ENCODE measurements at regions not wholly inside any gene's neighbourhood (a gene's known extent, or its start where the extent isn't known, plus 50 kb on each side); places are given as distances from the start of the nearest gene placed in this dataset.

- no peak for DNase-seq (ENCODE audit: low spot score)
These were observed 501.5 kb downstream of the DMAC1 start for GRCh38 chr9:7298123-7298522.

DNA sequence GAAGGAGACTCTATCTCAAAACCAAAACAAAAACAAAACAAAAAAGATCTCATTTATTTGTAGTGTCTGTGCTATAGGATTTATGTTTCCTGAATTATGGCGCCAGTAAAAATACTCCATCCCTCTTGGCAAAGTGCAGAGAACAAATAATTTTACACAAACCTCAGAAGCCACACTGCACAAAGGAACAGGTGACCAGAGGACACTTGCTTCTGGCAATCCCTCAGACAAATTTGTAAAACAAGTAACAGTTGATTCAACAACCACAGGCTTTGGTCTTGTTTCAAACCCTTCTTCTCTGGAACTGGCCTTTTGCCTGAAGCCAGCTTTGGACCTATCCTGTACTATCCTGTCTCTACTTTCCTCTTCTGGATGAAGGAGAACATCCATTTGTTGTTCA lies 502.1 kb downstream of the DMAC1 start:
- DNase-seq (ENCODE audit: low spot score): no peak

- DNase-seq (ENCODE audit: low spot score): no peak
These were observed 506.5 kb downstream of the DMAC1 start for GRCh38 chr9:7293091-7293490.

GRCh38 chr9:7289773-7290172 lies 509.8 kb downstream of the DMAC1 start:
- no peak for DNase-seq (ENCODE audit: low spot score)

- no peak for DNase-seq (ENCODE audit: low spot score)
These were observed 511.6 kb downstream of the DMAC1 start for GRCh38 chr9:7287986-7288385.

DNA sequence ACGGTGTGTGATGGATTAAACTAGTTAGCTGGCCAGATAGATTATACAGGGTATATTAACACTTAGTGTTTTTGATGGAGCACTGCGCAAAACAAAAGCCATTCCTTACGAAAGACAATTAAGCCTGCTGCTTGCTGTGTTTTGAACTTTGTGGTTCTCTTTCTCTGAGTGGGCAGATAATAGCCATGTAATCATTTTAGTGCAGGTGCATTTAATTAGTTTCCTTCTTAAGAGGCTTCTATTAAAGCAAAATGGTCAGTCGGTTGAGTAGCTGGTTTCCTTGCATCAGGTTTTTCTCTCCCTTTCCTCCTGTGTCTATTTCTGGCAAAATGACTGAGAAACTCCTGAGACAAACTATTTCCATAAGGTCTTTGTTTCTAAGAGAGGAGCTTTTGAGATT lies 512.5 kb downstream of the DMAC1 start:
- no peak for DNase-seq (ENCODE audit: low spot score)

- DNase-seq (ENCODE audit: low spot score): no peak
These were observed 513.5 kb downstream of the DMAC1 start for GRCh38 chr9:7286101-7286500.

DNA sequence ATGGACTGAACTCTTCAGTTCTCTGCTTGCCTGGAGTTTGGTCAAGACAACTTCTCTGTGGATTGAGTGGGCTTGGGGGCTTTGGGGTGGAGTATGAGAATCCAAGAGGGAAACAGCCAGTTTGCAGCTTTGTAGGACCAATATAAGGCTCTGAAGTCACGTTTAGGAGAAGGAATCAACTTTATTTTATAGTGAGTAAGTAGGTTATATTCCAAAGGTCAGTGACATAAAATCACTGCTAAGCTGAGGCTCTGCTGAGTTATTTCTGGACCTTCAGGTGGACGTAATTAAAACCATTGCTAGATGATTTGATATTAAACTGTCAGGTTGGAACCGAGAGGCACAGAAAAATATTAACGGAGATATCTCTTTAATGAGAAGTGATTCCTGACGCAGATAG lies 514.4 kb downstream of the DMAC1 start:
- DNase-seq (ENCODE audit: low spot score): no peak

DNA sequence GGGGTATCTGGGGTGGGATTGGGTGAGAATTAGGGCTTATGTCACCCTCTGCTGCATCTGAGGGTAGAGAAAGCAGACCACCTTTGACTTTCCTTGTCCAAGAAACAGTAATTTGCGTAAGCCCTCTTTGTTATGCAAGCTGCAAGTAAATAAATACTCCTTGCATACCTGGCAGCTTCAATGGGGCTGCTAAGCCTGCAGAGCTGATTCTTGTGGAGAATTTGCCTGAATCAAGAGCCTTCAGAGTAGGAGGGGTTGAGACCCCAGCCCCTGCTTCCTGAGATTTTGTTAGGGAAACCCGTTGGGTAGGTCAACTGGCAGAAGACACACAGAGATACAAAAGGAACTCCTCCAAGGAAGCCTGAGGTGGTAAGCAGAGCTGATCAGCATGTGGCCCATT lies 515.1 kb downstream of the DMAC1 start:
- no peak for DNase-seq (ENCODE audit: low spot score)

- no peak for DNase-seq (ENCODE audit: low spot score)
These were observed 515.5 kb downstream of the DMAC1 start for GRCh38 chr9:7284117-7284516.

- no peak for DNase-seq (ENCODE audit: low spot score)
These were observed 515.8 kb downstream of the KDM4C start for GRCh38 chr9:7273575-7273974.

DNA sequence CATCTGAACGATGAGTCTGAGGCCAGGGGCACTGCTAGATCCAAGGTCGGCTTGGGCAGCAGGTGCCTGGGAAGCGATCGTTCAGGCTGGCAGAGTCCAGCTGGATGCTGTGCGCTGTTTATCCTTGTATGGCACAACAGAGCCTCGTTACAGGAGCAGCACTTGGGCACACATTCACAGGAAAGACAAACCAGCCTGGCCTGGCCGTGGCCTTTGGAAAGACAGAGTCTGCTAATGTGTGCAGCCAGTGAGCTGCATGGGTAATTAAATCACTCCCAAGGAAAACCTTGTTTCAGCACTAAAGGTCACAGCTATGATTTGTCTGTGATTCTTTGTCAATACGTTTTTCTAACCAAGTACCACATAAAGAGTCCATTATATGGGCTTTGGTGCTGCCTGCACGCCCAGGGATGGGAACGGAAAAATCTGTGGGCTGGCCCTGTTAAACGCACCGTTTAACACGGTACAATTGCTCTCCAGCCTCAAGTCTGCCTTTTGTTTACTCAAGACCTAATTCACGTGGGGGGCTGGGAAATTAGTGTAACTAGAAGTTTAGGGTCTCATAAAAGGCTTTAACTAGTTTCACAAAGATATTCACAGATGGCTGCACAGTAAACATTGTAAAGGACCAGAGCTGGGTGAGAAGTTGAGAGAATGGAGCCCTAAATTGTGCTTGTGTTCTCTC lies 509.3 kb downstream of the KDM4C start:
- DNase-seq (ENCODE audit: low spot score): peak; percentile 4

DNA sequence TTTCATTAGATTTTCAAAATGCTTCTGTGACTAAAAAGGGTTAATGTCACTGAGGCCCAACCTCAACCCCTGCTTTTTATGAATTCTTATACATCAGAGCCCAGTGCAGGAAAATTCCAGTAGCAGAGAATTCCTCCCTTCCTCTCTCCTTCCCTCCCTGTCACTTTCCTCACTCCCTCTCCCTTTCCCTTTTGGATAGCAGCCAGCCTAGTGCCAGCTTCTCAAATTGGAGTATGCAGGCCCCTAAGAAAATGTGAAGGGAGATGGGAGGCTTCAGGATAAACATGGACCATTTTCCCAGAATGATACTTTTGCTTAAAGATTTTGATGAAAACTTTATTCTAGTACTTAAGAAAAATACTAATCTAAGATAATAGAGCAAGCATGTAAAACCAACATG lies 507.4 kb downstream of the KDM4C start:
- no peak for DNase-seq (ENCODE audit: low spot score)

GRCh38 chr9:7259544-7260241 lies 501.9 kb downstream of the KDM4C start:
- no peak for DNase-seq (ENCODE audit: low spot score)

GRCh38 chr9:7258688-7259396 lies 501.1 kb downstream of the KDM4C start:
- DNase-seq (ENCODE audit: low spot score): no peak

DNA sequence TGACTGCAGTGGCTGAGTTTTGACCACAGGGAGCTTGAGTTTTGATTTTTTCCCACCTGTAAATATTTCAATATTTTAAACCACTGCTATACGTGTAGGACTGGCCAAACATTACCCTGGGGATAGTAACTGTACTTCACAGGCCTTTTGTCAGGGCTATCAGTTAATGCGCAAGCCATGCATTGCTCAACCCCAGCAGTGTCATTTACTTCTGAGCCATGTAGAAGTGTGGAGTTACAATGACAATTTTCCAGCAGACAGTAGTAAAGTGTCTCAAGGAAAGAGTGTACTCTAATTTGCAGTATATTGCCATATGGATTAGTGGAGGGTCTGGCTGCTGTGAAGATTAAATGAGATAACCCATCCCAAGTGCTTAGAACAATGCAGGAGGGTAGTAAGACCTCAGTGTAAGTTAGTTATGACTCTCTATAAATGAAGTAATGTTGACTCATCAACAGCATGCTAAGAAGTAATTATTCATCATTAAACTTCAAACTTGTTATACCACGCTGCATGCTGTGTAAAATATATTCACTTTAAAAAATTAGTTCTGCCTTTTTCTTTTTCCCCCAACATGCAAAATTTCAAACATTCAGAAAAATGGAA lies 489.2 kb downstream of the KDM4C start:
- DNase-seq (ENCODE audit: low spot score): peak; percentile 39

DNA sequence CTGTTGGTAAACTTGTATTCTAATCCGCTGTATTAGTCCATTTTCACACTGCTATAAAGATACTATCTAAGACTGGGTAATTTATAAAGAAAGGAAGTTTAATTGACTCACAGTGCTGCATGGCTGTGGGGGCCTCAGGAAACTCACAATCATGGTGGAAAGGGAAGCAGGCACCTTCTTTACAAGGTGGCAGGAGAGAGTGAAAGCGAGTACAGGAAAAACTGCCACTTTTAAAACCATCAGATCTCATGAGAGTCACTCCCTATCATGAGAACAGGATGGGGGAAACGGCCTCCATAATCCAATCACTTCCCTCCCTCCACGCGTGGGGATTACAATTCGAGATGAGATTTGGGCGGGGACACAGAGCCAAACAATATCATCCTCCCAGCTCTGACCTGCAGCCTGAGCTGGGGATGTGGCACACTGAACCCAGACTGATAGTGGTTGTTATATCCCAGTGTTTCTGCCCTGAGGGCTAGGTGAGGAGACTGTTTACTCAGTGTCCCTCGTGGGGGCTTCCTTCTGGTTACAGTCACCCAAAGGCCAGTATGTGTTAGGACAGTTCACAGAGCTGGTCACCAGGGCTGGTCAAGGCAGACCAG lies 488.3 kb downstream of the KDM4C start:
- no peak for DNase-seq (ENCODE audit: low spot score)

GRCh38 chr9:7243838-7244237 lies 486.1 kb downstream of the KDM4C start:
- DNase-seq (ENCODE audit: low spot score): no peak

GRCh38 chr9:7242126-7242525 lies 484.4 kb downstream of the KDM4C start:
- DNase-seq (ENCODE audit: low spot score): no peak

GRCh38 chr9:7241694-7242093 lies 483.9 kb downstream of the KDM4C start:
- DNase-seq (ENCODE audit: low spot score): no peak

- no peak for DNase-seq (ENCODE audit: low spot score)
These were observed 483.0 kb downstream of the KDM4C start for GRCh38 chr9:7240569-7241311.

GRCh38 chr9:7239708-7240107 lies 481.9 kb downstream of the KDM4C start:
- DNase-seq (ENCODE audit: low spot score): no peak

Data from kidney tubule cell (primary cell).